ENCODE measurements at regions not wholly inside any gene's neighbourhood (a gene's known extent, or its start where the extent isn't known, plus 50 kb on each side); places are given as distances from the start of the nearest gene placed in this dataset.

GRCh38 chr7:136654406-136654805, 214.0 kb upstream of the CHRM2 start:
- H3K27ac Mint-ChIP-seq, result peak overlapping the region; percentile 44; the same call in 1 of the 2 replicates
- no peak for TF ChIP-seq CTCF (IDR thresholded peaks at IDR 0.05)
- no peak for DNase-seq
- no peaks in the 10 kb centered on the region for H3K9me3 Mint-ChIP-seq
- H3K4me3 Mint-ChIP-seq, result peak overlapping the region; percentile 12; the same call in 1 of the 2 replicates
- peaks cover 62% of the 10 kb centered on the region for H3K4me1 Mint-ChIP-seq (ENCODE audit: low read depth)
- no peaks in the 10 kb centered on the region for H3K36me3 Mint-ChIP-seq (ENCODE audit: low read depth)
- peaks cover 1% of the 10 kb centered on the region; the same call in 1 of the 2 replicates for H3K27me3 Mint-ChIP-seq (ENCODE audit: insufficient read depth)

- no peak for DNase-seq
- no peak for TF ChIP-seq CTCF (IDR thresholded peaks at IDR 0.05)
- Mint-ChIP-seq H3K27me3 (ENCODE audit: insufficient read depth) (peaks cover 1% of the 10 kb centered on the region; the same call in 1 of the 2 replicates), H3K9me3 (peaks cover 10% of the 10 kb centered on the region; the same call in 1 of the 2 replicates), H3K36me3 (ENCODE audit: low read depth) (peaks cover 5% of the 10 kb centered on the region; the same call in 1 of the 2 replicates), H3K4me3 (peak overlapping the region; percentile 19; the same call in 1 of the 2 replicates), H3K27ac (no peak overlapping the region; the same call in 1 of the 2 replicates), H3K4me1 (ENCODE audit: low read depth) (peaks cover 59% of the 10 kb centered on the region)
These were observed 215.6 kb upstream of the CHRM2 start for GRCh38 chr7:136652635-136653370.

- no peaks in the 10 kb centered on the region for H3K36me3 Mint-ChIP-seq (ENCODE audit: low read depth)
- DNase-seq, result no peak
- H3K27me3 Mint-ChIP-seq (ENCODE audit: insufficient read depth), result no peaks in the 10 kb centered on the region
- no peak overlapping the region for H3K4me3 Mint-ChIP-seq
- H3K9me3 Mint-ChIP-seq, result peaks cover 5% of the 10 kb centered on the region; the same call in 1 of the 2 replicates
- H3K27ac Mint-ChIP-seq, result no peak overlapping the region
- peaks cover 5% of the 10 kb centered on the region; the same call in 1 of the 2 replicates for H3K4me1 Mint-ChIP-seq (ENCODE audit: low read depth)
- TF ChIP-seq CTCF (IDR thresholded peaks at IDR 0.05), result no peak
These were observed 227.5 kb upstream of the CHRM2 start for GRCh38 chr7:136640977-136641376.

- no peak for DNase-seq
- TF ChIP-seq CTCF (IDR thresholded peaks at IDR 0.05), result no peak
- H3K36me3 Mint-ChIP-seq (ENCODE audit: low read depth), result no peaks in the 10 kb centered on the region
- 0 out of 2 replicates have a peak, but pooled peaks cover 5% of the 10 kb centered on the region for H3K9me3 Mint-ChIP-seq
- H3K27ac Mint-ChIP-seq, result peak overlapping the region; percentile 42; the same call in 1 of the 2 replicates
- H3K27me3 Mint-ChIP-seq (ENCODE audit: insufficient read depth), result no peaks in the 10 kb centered on the region
- no peak overlapping the region for H3K4me3 Mint-ChIP-seq
- H3K4me1 Mint-ChIP-seq (ENCODE audit: low read depth), result peaks cover 5% of the 10 kb centered on the region; the same call in 1 of the 2 replicates
These were observed 230.6 kb upstream of the CHRM2 start for GRCh38 chr7:136637813-136638212.

- H3K9me3 Mint-ChIP-seq, result peaks cover 11% of the 10 kb centered on the region
- no peaks in the 10 kb centered on the region; the same call in 1 of the 2 replicates for H3K36me3 Mint-ChIP-seq (ENCODE audit: low read depth)
- TF ChIP-seq CTCF (IDR thresholded peaks at IDR 0.05), result no peak
- H3K27me3 Mint-ChIP-seq (ENCODE audit: insufficient read depth), result no peaks in the 10 kb centered on the region
- no peak for DNase-seq
- H3K4me3 Mint-ChIP-seq, result no peak overlapping the region
- no peak overlapping the region for H3K27ac Mint-ChIP-seq
- peaks cover 5% of the 10 kb centered on the region; the same call in 1 of the 2 replicates for H3K4me1 Mint-ChIP-seq (ENCODE audit: low read depth)
These were observed 232.7 kb upstream of the CHRM2 start for GRCh38 chr7:136635751-136636150.
